Activated T-cell treated with anti-CD3 and anti-CD28 coated beads for 1 hour (primary cell): ENCODE measurements at regions not wholly inside any gene's neighbourhood (a gene's known extent, or its start where the extent isn't known, plus 50 kb on each side); places are given as distances from the start of the nearest gene placed in this dataset.
"Not testable (repeated sequence)": the region's sequence is repeated elsewhere in the genome, so short reads cannot be mapped to it uniquely, and the experiment has no call there.

Experiments used
- DNase-seq: peaks from one replicate; pipeline ENCODE4 v3.0.0-alpha.2; 2020; ENCODE audit warnings: low read depth

GRCh38 chr2:236632295-236633218, 62.9 kb downstream of the ACKR3 start:
- no peak for DNase-seq

DNA sequence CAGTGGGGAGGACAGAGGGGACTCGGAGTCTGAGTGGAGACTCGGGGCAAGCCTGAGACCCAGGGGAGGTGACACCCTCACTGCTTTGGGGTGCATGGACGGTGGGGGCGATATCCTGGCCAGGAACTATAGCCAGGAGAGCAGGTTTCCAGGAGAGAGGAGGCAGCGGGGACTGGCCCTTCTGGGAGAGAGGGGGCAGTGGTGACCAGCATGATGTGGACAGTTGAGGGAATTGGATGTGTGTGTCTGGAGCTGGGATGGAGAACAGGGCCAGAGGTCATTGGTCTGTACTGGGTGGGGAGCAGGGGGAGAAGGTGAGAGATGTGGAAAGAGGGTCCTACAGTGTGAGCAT, 63.6 kb downstream of the ACKR3 start:
- no peak for DNase-seq

GRCh38 chr2:236633775-236634560, 64.3 kb downstream of the ACKR3 start:
- DNase-seq = no peak

- DNase-seq = no peak
Observed at GRCh38 chr2:236636261-236636660, 66.6 kb downstream of the ACKR3 start.

DNA sequence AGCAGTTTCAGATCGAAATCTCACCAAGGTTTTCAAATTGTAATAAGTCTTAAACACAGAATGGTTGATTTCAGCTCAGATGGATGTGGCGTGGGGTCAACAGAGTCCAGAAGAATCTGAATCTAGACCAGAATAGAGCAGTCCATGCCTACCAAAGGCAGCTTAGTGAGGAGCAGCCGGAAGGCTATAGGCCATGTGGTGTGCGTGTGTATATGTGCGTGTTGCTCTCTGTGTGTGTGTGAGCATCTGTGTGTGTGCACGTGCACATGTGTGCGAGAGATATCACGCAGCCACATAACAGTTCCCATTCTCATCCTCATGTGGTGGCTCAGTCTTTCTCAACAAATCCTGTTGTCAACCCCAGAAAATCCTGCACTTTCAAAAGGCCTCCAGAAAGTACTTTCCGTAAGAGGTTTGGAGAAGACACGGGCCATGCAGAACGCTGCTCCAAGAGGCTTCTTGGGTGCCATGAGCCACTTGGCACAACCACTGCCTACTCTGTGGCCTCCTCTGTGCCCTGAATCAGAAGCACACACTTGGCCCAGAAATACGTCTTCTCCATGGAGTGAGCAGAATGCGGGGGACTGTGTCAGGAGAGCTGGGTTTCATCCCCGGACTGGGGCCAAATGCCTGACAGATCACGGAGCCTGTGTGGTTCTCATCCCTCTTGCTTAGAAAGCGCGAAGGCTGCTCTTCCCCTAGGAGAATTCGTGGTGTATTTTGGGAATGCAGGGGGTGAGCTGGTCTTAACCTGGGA, 67.3 kb downstream of the ACKR3 start:
- no peak for DNase-seq

- no peak for DNase-seq
Observed at GRCh38 chr2:236637686-236638569, 68.3 kb downstream of the ACKR3 start.

GRCh38 chr2:236638707-236639106, 69.1 kb downstream of the ACKR3 start:
- no peak for DNase-seq

- no peak for DNase-seq
Observed at GRCh38 chr2:236639461-236640235, 70.0 kb downstream of the ACKR3 start.

GRCh38 chr2:236641051-236641726, 71.6 kb downstream of the ACKR3 start:
- DNase-seq = no peak

DNA sequence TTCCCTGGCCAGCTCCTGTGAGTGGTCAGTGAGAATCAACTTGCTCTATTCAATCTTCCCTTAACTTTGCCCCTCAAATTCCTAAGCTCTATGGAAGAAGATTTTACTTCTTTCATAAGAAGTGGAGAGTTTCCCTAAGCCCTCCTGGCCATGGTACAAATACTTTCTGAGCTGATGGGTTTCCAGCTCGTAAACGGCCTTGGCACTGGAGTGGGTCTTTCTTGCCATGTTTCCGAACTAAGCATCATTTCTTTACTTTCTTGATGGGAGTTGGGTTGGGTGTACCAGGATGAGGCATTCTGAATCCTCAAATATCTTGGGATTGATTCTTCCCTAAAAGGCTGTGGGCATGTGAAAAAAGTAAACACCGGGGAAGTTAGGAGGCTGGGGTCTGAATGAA, 72.5 kb downstream of the ACKR3 start:
- no peak for DNase-seq

DNA sequence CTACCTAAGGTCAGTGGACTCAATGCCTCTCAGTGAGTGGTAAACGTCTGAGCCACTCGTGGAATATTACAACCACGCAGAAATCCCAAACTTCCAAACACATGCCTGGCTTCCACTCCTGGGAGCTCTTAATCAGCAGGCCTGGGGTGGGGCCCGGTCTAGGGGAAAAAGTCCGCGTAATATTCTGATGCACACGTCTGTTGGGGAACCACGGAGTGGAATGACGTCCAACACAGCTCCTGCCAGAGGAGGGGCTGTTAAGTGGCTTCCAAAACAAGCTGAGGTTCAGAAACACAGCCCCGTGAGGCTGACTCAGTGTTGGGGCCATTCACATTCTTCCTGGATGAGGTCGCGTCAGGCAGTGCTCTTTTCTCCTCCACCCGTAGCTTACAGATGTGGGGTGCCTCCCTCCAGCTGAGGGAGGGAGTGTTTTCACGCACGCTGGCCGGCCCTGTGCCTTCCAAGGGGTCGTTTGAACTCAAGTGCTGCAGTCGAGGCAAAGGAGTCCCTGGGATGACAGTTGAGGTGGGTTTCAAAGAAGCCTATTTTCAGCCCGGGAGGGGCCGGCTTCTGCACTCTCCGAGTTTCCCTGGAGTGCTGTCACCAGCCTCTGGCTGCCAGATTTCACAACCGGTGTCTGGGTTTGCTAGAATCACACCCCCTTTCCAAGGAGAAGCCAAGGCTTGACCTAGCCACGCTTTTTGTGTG, 73.1 kb downstream of the ACKR3 start:
- DNase-seq = no peak

DNA sequence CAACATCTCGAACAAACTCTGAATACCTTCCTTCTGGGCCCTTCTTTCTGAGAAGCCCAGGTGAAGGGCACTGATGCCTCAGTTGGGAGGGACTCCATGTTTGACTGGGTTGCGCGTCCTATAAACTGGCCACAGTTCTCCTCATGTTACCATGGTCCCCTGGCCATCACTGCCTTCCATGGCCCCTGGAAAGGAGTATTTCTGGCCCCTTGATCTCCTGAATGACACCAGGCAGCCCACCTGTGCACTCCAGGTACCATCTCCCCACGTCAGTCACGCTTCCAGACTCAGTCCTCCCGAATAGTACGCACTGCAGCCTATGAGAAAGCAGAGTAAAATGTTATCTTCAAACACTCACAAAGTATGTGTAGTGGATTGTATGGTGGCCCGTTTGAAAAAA, 73.9 kb downstream of the ACKR3 start:
- no peak for DNase-seq

DNA sequence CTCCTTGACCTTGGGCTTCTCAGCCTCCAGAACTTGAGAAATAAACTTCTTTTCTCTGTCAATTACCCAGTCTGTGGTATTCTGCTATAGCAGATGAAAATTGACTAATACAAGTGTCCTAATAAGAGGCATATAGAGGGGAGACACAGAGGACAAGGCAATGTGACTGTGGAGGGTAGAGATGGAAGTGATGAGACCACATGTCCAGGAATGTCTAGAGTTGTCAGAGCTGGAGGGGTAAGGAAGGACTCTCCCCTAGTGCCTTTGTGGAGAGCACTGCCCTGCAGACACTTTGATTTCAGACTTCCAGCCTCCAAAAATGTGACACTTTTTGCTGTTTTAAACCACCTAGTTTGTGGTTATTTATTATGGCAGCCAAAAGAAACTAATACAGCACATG, 74.4 kb downstream of the ACKR3 start:
- DNase-seq = no peak

DNA sequence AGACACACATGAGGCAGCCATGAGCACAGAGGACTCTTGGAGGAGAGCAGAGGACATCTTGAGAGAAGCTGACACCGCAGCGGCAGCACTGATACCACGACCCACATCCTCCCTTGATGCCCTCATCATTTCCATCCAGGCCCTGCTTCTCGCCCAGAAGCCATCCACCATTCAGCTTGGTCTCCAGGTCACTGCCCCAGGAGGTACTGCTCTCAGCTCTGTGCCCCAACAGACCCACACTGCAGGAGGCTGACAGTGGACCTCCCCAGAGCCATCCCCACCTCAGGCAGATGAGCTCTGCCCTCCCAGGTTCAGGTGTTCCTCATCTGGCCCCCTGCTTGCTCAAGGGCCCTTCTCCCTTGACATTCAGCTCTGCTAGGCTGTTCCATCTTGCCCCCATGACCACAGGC, 74.9 kb downstream of the ACKR3 start:
- no peak for DNase-seq

DNA sequence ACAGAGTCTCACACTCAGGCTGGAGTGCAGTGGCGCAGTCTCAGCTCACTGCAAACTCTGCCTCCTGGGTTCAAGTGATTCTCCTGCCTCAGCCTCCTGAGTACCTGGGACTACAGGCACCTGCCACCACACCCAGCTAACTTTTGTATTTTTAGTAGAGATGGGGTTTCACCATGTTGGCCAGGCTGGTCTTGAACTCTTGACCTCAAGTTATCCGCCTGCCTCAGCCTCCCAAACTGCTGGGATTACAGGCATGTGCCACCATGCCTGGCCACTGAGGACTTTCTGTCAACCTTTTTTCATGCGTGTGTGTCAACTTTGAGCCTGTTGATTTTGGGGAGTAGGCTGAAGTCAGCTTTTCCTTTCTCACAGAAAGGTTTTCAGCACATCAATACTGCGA, 75.5 kb downstream of the ACKR3 start:
- not testable (repeated sequence) for DNase-seq

GRCh38 chr2:236646441-236646840, 76.8 kb downstream of the ACKR3 start:
- DNase-seq = no peak

- DNase-seq = no peak
Observed at GRCh38 chr2:236646871-236647270, 77.2 kb downstream of the ACKR3 start.

- no peak for DNase-seq
Observed at GRCh38 chr2:236647621-236648020, 78.0 kb downstream of the ACKR3 start.

DNA sequence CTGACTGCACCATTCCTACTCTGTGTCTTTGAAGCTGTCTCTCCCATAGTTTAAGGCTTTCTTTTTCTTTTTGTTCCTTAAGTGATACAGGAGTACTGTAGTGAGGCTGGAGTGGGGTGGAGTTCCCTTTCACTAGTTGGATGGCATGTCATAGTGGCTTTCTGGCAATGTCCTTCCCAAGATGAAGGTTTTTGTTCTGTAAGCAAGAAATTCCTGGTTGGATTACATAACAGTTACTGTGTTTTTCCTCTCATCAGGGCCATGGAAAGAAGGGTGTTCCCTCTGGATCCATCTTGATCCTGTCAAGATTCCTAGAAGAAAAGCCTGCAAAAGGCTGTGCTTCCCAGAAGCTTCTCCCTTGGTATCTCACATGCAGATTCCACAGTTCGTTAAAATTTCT, 84.2 kb downstream of the ACKR3 start:
- DNase-seq = no peak

DNA sequence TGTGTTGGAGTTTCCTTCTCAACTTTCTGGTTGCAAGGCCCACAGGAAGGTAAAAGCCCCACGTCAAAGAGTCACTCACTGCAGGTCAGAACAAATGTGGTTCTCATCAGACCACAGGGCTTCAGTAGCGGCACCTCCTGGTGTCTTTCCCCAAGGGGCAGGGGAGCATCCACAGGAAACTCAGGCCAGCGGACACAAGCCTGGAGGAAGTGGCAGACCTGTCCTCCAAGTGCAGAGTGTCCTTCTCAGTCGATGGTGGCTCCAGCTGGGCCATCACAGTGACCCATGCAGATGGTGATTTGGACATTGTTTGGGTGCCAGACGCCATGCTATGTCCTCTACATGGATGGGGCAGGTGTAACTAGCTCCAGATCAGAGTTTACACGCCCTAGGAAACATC, 84.9 kb downstream of the ACKR3 start:
- no peak for DNase-seq
